Neural progenitor cell (in vitro differentiated cells): ENCODE measurements at regions not wholly inside any gene's neighbourhood (a gene's known extent, or its start where the extent isn't known, plus 50 kb on each side); places are given as distances from the start of the nearest gene placed in this dataset.

Experiments
- EZH2 ChIP-seq: fragments of 200-600 bp; sonication (generic); IDR thresholded peaks from 2 replicates; pipeline ENCODE4 v1.6.1; 2017; ENCODE audit warnings: antibody characterized with exemption, mild to moderate bottlenecking, moderate library complexity
- EZH2phosphoT487 ChIP-seq: fragments of 200-600 bp; sonication (generic); IDR thresholded peaks from 2 replicates; pipeline ENCODE4 v1.6.1; 2017; ENCODE audit warnings: antibody characterized with exemption
- TF ChIP-seq, protein P1 (sequence below): fragments of 200-600 bp; sonication (generic); IDR thresholded peaks from 2 replicates; pipeline ENCODE4 v1.5.1; 2017; ENCODE audit warnings: antibody characterized with exemption, mild to moderate bottlenecking

DNA sequence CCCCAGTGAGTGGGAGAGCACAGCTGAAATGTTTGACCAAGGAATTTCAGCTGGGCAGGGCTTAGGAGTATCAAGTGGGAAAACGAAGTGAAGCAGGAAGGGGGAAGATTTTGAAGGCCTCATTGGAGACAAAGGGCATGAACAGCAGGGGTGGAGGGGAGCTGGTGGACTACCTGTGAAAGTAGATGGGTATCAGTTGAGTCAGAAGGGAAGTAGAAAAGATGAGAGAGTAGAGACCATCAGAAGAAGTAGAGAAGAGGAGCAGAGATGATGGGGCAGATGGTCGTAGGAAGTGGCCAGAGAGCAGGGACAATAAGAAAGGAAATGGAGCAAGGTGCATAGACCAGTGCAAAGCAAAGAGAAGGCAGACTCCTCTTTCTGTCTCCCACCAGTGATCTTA lies 189.0 kb upstream of the RUNX1 start:
- TF ChIP-seq, protein P1, sequence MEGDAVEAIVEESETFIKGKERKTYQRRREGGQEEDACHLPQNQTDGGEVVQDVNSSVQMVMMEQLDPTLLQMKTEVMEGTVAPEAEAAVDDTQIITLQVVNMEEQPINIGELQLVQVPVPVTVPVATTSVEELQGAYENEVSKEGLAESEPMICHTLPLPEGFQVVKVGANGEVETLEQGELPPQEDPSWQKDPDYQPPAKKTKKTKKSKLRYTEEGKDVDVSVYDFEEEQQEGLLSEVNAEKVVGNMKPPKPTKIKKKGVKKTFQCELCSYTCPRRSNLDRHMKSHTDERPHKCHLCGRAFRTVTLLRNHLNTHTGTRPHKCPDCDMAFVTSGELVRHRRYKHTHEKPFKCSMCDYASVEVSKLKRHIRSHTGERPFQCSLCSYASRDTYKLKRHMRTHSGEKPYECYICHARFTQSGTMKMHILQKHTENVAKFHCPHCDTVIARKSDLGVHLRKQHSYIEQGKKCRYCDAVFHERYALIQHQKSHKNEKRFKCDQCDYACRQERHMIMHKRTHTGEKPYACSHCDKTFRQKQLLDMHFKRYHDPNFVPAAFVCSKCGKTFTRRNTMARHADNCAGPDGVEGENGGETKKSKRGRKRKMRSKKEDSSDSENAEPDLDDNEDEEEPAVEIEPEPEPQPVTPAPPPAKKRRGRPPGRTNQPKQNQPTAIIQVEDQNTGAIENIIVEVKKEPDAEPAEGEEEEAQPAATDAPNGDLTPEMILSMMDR: no peak
- TF ChIP-seq EZH2 (no peak), EZH2phosphoT487 (no peak)
